COR-L47 (cell line): ENCODE measurements at regions not wholly inside any gene's neighbourhood (a gene's known extent, or its start where the extent isn't known, plus 50 kb on each side); places are given as distances from the start of the nearest gene placed in this dataset.
A peak's percentile ranks its signal among the peaks of the same experiment; 100 is the strongest.

ENCODE experiments used
- DNase-seq: peaks from one replicate; lab custom pipeline; 2025; lab: John Stamatoyannopoulos, UW

GRCh38 chr5:133829786-133830185 lies 138.6 kb downstream of the C5orf15 start:
- DNase-seq = no peak

GRCh38 chr5:133828722-133829121 lies 139.7 kb downstream of the C5orf15 start:
- DNase-seq = no peak

GRCh38 chr5:133827830-133828229 lies 140.6 kb downstream of the C5orf15 start:
- no peak for DNase-seq

- DNase-seq = peak; percentile 95
Observed at GRCh38 chr5:133827011-133827410, 141.4 kb downstream of the C5orf15 start.

- DNase-seq = no peak
Observed at GRCh38 chr5:133825631-133826289, 142.7 kb downstream of the C5orf15 start.

- DNase-seq = no peak
Observed at GRCh38 chr5:133824661-133825254, 143.7 kb downstream of the C5orf15 start.

GRCh38 chr5:133821889-133822288 lies 146.5 kb downstream of the C5orf15 start:
- DNase-seq = no peak

- no peak for DNase-seq
Observed at GRCh38 chr5:133821311-133821741, 147.1 kb downstream of the C5orf15 start.

GRCh38 chr5:133820507-133820906 lies 147.9 kb downstream of the C5orf15 start:
- DNase-seq = no peak

GRCh38 chr5:133819977-133820471 lies 148.4 kb downstream of the C5orf15 start:
- no peak for DNase-seq

- no peak for DNase-seq
Observed at GRCh38 chr5:133818869-133819600, 149.4 kb downstream of the C5orf15 start.

- DNase-seq = no peak
Observed at GRCh38 chr5:133818031-133818431, 150.4 kb downstream of the C5orf15 start.

GRCh38 chr5:133817456-133817855 lies 151.0 kb downstream of the C5orf15 start:
- no peak for DNase-seq

GRCh38 chr5:133816791-133817190 lies 151.6 kb downstream of the C5orf15 start:
- DNase-seq = no peak

- no peak for DNase-seq
Observed at GRCh38 chr5:133814152-133814551, 154.3 kb downstream of the C5orf15 start.

GRCh38 chr5:133811168-133811567 lies 157.3 kb downstream of the C5orf15 start:
- no peak for DNase-seq

- DNase-seq = no peak
Observed at GRCh38 chr5:133809801-133810200, 158.6 kb downstream of the C5orf15 start.

GRCh38 chr5:133807348-133807747 lies 161.1 kb downstream of the C5orf15 start:
- no peak for DNase-seq

GRCh38 chr5:133806847-133807246 lies 161.6 kb downstream of the C5orf15 start:
- DNase-seq = no peak

- DNase-seq = no peak
Observed at GRCh38 chr5:133801955-133802751, 166.3 kb downstream of the C5orf15 start.

GRCh38 chr5:133801431-133801830 lies 167.0 kb downstream of the C5orf15 start:
- no peak for DNase-seq

- no peak for DNase-seq
Observed at GRCh38 chr5:133799571-133800237, 168.7 kb downstream of the C5orf15 start.
